ENCODE measurements at regions not wholly inside any gene's neighbourhood (a gene's known extent, or its start where the extent isn't known, plus 50 kb on each side); places are given as distances from the start of the nearest gene placed in this dataset.
"Not testable (repeated sequence)": the region's sequence is repeated elsewhere in the genome, so short reads cannot be mapped to it uniquely, and the experiment has no call there.

DNA sequence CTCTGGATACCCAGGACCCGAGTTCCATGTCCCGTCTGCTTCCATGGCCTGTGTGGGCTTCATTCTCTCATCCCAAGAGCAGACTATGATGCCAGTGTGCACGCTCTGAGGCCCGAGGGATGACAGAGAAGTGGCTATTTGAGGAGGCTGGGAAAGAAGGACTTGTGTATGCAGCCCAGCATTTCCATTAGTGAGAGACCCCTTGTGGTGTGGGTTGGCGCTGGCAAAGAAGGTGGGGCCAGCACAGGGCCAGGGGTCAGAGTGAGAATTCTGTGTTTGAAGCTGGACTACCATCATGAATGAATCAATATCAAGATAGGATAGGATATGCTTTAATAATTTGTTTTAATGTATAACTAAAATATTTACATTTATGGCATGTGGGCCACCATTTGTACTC, 200.8 kb downstream of the HIPK3 start:
- Mint-ChIP-seq H3K27ac (no peak overlapping the region), H3K9me3 (no peaks in the 10 kb centered on the region), H3K27me3 (peaks cover 12% of the 10 kb centered on the region), H3K36me3 (ENCODE audit: low read depth) (no peaks in the 10 kb centered on the region), H3K4me1 (ENCODE audit: low read depth) (no peaks in the 10 kb centered on the region), H3K4me3 (no peak overlapping the region)

DNA sequence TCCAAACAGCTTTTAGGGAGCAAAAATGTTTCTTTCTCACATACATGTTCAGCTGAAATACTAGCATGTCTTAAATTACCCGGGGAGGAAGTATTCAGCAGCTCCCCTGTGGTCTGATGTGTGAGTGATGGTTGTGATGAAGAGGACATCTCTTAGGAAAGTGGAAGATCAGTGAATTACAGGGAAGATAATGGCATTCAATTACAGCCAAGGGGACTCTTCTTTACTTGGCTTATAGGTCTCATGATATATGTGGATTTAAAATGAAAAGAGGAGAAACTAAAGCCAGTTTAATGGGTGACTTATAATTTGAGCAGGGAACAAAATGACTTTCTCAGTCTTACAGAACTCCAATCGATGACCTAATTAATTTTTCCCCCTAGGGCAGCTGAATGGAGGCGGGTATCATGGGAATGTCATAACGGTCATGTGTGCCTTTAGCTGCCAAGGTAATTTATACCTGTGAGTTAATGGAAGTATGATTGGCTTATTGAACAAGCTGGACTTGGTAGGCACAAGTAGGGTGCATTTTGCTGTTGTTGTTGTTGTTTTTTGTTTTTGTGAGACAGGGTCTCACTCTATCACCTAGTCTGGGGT, 198.8 kb downstream of the HIPK3 start:
- Mint-ChIP-seq H3K27ac (no peak overlapping the region), H3K4me3 (no peak overlapping the region), H3K27me3 (peaks cover 16% of the 10 kb centered on the region), H3K9me3 (no peaks in the 10 kb centered on the region), H3K4me1 (ENCODE audit: low read depth) (no peaks in the 10 kb centered on the region), H3K36me3 (ENCODE audit: low read depth) (no peaks in the 10 kb centered on the region)

DNA sequence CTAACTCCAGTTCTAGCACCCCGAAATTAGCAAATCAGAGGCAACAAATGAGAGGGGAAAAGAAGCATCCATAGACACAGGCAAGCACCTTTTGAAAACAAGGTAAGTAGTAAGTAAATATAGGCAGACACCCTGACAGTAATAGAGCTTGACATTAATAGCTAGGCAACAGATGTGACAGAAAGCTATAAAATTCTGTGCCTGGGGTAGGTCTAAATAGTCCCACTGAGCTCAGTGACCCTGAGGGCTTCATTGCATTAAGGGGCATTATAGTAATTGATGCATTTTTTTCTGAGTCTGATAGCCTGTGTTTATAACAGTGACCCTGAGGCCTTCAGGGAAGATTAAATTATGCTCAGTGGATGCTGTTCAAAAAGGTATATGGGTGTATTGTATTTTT, 197.1 kb downstream of the HIPK3 start:
- H3K27ac Mint-ChIP-seq, result no peak overlapping the region
- H3K36me3 Mint-ChIP-seq (ENCODE audit: low read depth), result no peaks in the 10 kb centered on the region
- H3K4me3 Mint-ChIP-seq, result no peak overlapping the region
- no peaks in the 10 kb centered on the region for H3K9me3 Mint-ChIP-seq
- peaks cover 16% of the 10 kb centered on the region for H3K27me3 Mint-ChIP-seq
- no peaks in the 10 kb centered on the region for H3K4me1 Mint-ChIP-seq (ENCODE audit: low read depth)

DNA sequence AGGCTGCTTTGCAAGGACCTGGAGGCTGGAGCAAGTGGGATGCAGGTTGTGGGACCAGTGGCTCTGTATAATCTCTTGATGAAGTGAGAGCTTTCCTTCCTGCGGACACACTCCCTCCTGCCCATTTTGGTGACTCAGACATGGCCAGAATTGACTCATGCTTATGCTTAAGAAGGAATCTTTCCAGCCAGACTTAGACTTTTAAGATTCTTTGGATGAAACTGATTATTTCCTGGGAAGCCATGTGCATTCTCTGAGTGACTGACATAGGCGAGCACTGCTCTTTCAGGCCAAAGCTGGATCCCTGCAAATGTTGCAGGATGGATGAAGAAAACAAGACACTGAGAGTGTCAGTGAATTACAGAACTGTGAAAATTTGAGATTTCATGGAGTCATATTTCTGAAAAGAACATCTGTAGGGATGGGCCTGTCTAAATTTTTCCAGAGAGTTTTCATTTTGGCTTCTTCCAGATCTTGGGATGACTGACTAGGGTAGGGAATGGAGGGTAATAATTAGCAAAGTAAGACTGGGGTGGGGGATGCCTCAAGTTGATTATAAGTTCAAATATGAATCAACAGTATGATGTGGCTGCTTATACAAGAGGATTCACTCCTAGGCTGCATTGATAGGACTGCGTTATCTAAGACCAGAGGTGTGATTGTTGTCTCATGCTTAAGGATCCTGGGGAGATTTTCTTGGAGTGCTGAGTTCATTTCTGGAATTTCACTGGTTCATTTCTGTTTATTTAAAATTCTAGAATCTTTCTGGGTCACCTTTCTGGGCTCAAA, 195.8 kb downstream of the HIPK3 start:
- Mint-ChIP-seq H3K36me3 (ENCODE audit: low read depth) (no peaks in the 10 kb centered on the region), H3K27ac (no peak overlapping the region), H3K27me3 (peaks cover 12% of the 10 kb centered on the region)

DNA sequence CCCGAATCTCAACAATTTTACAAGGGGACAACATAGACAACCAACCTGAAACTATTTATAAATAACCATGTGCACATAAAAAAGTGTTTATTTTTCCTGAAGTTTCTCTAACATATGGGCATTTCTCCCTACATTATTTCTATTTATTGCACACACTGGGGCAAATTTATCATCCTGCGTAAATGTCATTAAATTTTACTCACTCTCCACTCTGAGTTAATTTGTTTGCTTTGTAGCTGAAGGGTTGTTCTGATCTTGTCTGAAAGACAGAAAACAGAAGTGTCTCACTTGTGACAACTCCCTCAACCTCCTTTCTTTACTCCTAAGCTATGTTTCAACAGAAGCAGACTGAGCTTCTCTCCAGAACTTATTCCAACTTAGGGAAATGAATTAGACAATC, 194.2 kb downstream of the HIPK3 start:
- Mint-ChIP-seq H3K4me3 (no peak overlapping the region), H3K27me3 (peaks cover 9% of the 10 kb centered on the region), H3K36me3 (ENCODE audit: low read depth) (no peaks in the 10 kb centered on the region), H3K9me3 (no peaks in the 10 kb centered on the region), H3K4me1 (ENCODE audit: low read depth) (no peaks in the 10 kb centered on the region), H3K27ac (no peak overlapping the region)

More for the DNA sequence above, 195.8 kb downstream of the HIPK3 start:
- Mint-ChIP-seq H3K4me3 (no peak overlapping the region), H3K4me1 (ENCODE audit: low read depth) (no peaks in the 10 kb centered on the region), H3K9me3 (no peaks in the 10 kb centered on the region)

DNA sequence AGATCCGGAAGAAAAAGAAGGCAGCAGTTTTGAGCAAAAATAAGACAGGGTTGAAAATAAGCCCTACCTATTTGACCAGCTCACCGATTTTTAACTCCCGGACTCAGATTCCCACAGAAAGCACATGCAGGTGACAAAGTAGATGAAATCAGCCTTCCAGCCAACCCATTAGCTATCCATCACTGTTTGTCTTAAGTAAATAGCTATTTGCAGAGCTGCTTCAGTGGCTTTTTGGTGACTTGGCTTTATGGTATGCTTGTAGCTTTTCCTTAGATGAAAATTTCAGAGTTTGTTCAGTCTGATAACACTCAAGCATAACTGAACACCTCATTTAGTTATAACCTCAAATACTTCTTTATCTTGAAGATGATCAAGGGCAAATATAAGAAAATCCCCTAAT, 192.6 kb downstream of the HIPK3 start:
- Mint-ChIP-seq H3K36me3 (ENCODE audit: low read depth) (no peaks in the 10 kb centered on the region), H3K4me3 (no peak overlapping the region), H3K9me3 (no peaks in the 10 kb centered on the region), H3K27ac (no peak overlapping the region), H3K4me1 (ENCODE audit: low read depth) (no peaks in the 10 kb centered on the region), H3K27me3 (peaks cover 9% of the 10 kb centered on the region)

DNA sequence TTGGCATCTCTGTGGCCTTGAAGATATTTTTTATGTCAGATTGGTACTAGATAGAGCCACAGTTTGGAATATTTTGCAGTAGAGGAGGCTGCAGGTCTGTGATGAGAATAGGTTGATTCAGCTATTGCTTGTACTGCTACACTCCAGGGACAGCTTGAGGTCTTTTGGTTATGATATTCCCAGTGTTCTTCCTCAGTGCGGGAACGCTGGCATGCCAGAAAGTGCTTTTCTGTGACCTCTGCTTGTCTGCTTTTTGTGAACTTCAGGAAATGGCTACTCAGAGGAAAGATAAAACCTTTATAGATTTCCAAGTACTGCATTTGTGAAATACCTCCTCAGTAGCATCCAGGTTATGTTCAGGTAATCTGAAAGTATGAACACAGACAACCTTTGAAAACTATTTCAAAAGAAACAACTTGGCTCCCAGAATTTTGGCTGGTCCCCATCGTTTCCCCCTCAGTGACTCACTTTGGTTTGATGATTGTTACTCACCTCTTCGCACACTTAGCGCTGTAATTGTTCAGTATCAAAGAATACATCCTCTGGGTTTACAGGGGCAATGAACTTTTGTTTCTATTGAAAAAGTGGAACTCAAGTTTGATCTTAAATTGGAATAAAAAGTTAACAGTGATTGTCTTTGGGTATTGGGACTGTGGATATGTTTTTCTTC, 191.4 kb downstream of the HIPK3 start:
- Mint-ChIP-seq H3K27me3 (peaks cover 12% of the 10 kb centered on the region), H3K4me3 (no peak overlapping the region), H3K36me3 (ENCODE audit: low read depth) (no peaks in the 10 kb centered on the region), H3K9me3 (no peaks in the 10 kb centered on the region), H3K4me1 (ENCODE audit: low read depth) (no peaks in the 10 kb centered on the region), H3K27ac (no peak overlapping the region)

DNA sequence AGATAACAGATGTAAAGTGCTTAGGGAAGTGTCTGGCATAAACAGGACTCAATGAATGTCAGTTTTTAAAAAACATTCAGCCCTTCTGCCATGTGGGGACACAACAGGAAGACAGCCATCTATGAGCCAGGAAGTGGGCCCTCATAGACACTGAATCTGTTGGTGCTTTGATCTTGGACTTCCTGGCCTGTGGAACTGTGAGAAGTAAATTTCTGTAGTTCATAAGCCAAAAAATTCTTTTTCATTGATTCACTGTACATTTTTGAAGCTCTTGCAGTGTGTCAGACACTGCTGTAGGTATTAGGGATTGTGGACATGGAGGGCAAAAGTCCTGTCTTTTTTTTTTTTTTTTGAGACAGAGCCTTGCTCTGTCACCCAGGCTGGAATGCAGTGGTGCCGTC, 188.6 kb downstream of the HIPK3 start:
- H3K27me3 Mint-ChIP-seq, result peaks cover 12% of the 10 kb centered on the region
- H3K9me3 Mint-ChIP-seq, result no peaks in the 10 kb centered on the region
- no peaks in the 10 kb centered on the region for H3K36me3 Mint-ChIP-seq (ENCODE audit: low read depth)
- H3K4me3 Mint-ChIP-seq, result no peak overlapping the region
- no peaks in the 10 kb centered on the region for H3K4me1 Mint-ChIP-seq (ENCODE audit: low read depth)
- no peak overlapping the region for H3K27ac Mint-ChIP-seq

DNA sequence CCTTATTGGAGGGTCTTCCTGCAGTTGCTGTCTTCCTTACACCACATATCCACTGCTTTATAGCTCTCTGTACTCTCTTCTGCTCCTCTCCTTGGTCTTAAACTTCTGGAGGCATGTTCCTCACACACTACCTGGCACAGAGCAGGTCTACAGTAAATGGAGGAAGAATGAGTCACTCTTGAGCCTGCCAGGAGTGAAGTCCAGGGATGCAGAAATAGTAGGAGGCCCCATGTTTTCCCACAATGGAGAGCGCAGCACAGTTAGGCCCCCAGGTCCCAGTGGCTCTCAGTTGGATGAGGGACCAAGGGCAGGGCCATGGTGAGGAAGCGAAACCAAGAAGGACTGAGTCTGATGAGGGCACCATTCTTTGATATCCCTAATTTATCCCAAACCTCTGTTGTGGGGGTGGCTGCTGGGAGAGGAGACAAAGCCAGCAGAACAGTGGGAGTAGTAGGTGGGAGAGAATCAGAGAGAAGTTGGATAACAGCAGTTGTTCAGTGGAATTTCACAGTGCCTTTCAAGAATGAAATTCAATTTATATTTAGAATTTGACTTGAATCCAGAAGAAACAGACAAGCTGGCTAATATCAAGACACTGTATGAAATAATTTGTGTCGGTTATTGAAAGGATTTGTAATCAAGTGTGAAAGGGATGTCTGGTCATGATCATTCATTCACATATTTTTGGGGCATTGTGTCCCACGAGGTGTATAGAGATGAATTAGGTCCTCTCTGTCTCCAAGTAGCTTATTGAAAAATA, 187.8 kb downstream of the HIPK3 start:
- Mint-ChIP-seq H3K36me3 (ENCODE audit: low read depth) (no peaks in the 10 kb centered on the region), H3K27me3 (peaks cover 12% of the 10 kb centered on the region), H3K4me3 (no peak overlapping the region), H3K9me3 (no peaks in the 10 kb centered on the region), H3K27ac (no peak overlapping the region), H3K4me1 (ENCODE audit: low read depth) (no peaks in the 10 kb centered on the region)

DNA sequence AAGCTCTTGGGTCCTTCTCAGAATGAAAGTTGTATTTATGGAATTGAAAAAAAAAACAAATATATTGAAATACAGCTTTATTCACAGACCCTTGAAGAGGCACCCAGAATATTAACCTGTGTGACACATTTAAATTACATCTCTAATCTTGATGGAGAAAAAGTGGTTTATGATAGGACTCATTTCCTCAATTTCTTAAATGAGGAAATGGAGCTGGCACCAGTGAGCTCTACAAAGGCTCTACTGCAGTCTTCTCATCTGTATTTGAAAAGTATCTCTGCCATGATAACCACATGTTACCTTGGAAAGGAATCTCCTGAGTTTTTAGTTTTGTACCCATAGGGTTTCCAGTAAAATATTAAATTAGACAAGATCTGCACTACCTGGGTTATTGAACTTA, 186.5 kb downstream of the HIPK3 start:
- Mint-ChIP-seq H3K4me1 (ENCODE audit: low read depth) (no peaks in the 10 kb centered on the region), H3K27ac (no peak overlapping the region), H3K9me3 (no peaks in the 10 kb centered on the region), H3K27me3 (peaks cover 12% of the 10 kb centered on the region), H3K36me3 (ENCODE audit: low read depth) (no peaks in the 10 kb centered on the region), H3K4me3 (no peak overlapping the region)

DNA sequence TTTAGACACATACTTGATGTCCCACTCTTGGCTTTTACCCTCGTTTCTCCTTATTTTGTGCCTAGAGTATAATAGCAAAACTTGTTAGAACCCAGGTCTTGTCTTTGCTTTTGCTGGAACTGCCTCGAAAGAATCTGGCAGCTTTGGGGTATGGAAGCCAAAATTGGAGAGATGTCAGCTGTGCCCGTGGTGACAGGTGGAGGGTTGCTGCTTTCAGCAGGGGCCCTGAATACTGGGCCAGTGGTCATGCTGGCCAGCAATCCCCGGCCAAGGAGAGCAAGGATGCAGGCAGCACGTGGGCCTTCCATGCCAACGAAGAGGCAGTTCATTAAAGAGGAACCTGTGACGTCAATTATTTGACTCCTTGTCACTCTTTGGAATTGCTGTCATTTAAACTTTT, 181.1 kb downstream of the HIPK3 start:
- no peaks in the 10 kb centered on the region for H3K4me1 Mint-ChIP-seq (ENCODE audit: low read depth)
- peaks cover 4% of the 10 kb centered on the region for H3K9me3 Mint-ChIP-seq
- H3K27ac Mint-ChIP-seq, result no peak overlapping the region
- H3K36me3 Mint-ChIP-seq (ENCODE audit: low read depth), result no peaks in the 10 kb centered on the region
- H3K27me3 Mint-ChIP-seq, result peaks cover 8% of the 10 kb centered on the region
- no peak overlapping the region for H3K4me3 Mint-ChIP-seq

DNA sequence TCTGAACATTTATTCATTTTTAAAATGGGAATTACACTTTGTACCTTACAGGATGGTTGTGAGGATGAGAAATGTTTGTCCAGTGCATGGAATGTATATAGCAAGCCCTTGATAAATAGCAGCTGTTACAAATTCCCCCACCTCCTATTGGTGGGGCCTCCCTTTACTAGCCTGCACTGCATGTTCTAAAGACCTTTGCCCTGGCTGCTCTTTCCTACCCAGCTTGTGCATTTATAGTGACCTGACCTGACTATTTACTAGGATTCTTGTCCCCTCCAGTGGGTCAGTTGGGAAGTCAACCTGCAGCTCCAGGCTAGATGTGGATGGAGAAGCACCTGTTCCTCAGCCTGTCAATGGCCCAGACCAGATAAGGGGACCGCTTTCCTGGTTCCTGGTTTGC, 180.3 kb downstream of the HIPK3 start:
- Mint-ChIP-seq H3K4me3 (no peak overlapping the region), H3K27me3 (peaks cover 3% of the 10 kb centered on the region), H3K27ac (no peak overlapping the region), H3K36me3 (ENCODE audit: low read depth) (no peaks in the 10 kb centered on the region), H3K9me3 (peaks cover 4% of the 10 kb centered on the region), H3K4me1 (ENCODE audit: low read depth) (no peaks in the 10 kb centered on the region)

DNA sequence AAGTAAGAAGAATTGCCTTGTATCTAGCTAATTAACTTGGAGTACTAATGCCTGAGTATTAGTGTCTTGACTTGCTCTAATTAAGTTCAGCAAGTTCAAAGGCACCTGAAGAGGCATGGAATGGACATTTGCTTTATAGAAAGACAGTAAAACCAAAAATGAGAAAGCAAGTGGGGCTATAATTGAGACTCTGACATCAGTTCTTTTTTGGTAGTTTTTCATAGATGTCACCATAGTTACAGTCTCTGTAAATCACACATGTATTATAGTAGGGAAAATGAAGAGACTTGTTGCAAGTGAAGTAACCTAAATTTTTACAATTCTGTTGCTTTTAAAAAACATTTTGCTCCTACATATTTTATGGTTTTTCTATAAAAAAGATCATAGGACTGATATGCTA, 178.0 kb downstream of the HIPK3 start:
- no peak overlapping the region for H3K4me3 Mint-ChIP-seq
- peaks cover 5% of the 10 kb centered on the region for H3K27me3 Mint-ChIP-seq
- no peak overlapping the region for H3K27ac Mint-ChIP-seq
- H3K9me3 Mint-ChIP-seq, result peaks cover 4% of the 10 kb centered on the region
- no peaks in the 10 kb centered on the region for H3K4me1 Mint-ChIP-seq (ENCODE audit: low read depth)
- H3K36me3 Mint-ChIP-seq (ENCODE audit: low read depth), result no peaks in the 10 kb centered on the region

DNA sequence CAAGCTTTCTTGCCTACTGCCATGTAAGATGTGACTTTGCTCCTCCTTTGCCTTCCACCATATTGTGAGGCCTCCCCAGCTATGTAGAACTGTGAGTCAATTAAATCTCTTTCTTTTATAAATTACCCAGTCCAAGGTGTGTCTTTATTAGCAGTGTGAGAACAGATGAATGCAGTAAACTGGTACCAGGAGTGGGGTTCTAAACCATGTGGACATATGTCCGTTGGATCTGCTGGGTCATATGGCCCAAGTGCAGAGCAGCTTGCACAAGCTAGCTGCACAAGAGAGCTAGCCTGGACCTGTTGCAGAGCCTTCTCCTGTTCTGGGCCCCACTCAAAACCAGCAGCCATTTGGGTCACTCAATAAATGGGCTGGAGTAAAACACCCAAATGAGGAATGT, 177.1 kb downstream of the HIPK3 start:
- Mint-ChIP-seq H3K27me3 (peaks cover 11% of the 10 kb centered on the region), H3K4me3 (no peak overlapping the region), H3K4me1 (ENCODE audit: low read depth) (no peaks in the 10 kb centered on the region), H3K9me3 (peaks cover 9% of the 10 kb centered on the region), H3K36me3 (ENCODE audit: low read depth) (peaks cover 4% of the 10 kb centered on the region), H3K27ac (no peak overlapping the region)

DNA sequence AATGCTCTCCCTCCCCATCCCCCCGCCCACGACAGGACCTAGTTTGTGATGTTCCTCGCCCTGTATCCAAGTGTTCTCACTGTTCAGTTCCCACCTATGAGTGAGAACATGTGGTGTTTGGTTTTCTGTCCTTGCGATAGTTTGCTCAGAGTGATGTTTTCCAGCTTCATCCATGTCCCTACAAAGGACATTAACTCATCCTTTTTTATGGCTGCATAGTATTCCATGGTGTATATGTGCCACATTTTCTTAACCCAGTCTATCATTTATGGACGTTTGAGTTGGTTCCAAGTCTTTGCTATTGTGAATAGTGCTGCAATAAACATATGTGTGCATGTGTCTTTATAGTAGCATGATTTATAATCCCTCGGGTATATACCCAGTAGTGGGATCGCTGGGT, 171.3 kb downstream of the HIPK3 start:
- peaks cover 24% of the 10 kb centered on the region for H3K27me3 Mint-ChIP-seq
- not testable (repeated sequence) for H3K36me3 Mint-ChIP-seq (ENCODE audit: low read depth); H3K4me1 Mint-ChIP-seq (ENCODE audit: low read depth); H3K4me3 Mint-ChIP-seq; H3K27ac Mint-ChIP-seq; H3K9me3 Mint-ChIP-seq
